ENCODE measurements at regions not wholly inside any gene's neighbourhood (a gene's known extent, or its start where the extent isn't known, plus 50 kb on each side); places are given as distances from the start of the nearest gene placed in this dataset.

- TF ChIP-seq CTCF (IDR thresholded peaks at IDR 0.05; ENCODE audit: poor library complexity, severe bottlenecking): no peak
- TF ChIP-seq EZH2 (IDR thresholded peaks at IDR 0.05; ENCODE audit: borderline replicate concordance, insufficient read depth, low read length, poor library complexity, severe bottlenecking): no peak
These were observed 276.0 kb downstream of the SV2B start for GRCh38 chr15:91376038-91376437.
